Fibroblast of mammary gland (primary cell): ENCODE measurements at regions not wholly inside any gene's neighbourhood (a gene's known extent, or its start where the extent isn't known, plus 50 kb on each side); places are given as distances from the start of the nearest gene placed in this dataset.
"Not testable (repeated sequence)": the region's sequence is repeated elsewhere in the genome, so short reads cannot be mapped to it uniquely, and the experiment has no call there.

Experiments used
- DNase-seq: peaks from one replicate; pipeline ENCODE4 v3.0.0-alpha.2; 2010; ENCODE audit warnings: low read depth
- H3K4me3 ChIP-seq: 2 replicates; pipeline ENCODE4 v1.5.1; 2011; ENCODE audit warnings: low read depth, mild to moderate bottlenecking, low read length, moderate library complexity; ENCODE audit not compliant: control insufficient read depth
- CTCF ChIP-seq: conservative IDR thresholded peaks from 2 replicates; pipeline ENCODE4 v1.5.1; 2011; ENCODE audit warnings: low read depth, low read length, inconsistent platforms; ENCODE audit not compliant: control insufficient read depth, insufficient read depth

- TF ChIP-seq CTCF, result no peak
- DNase-seq, result peak; percentile 24
- H3K4me3 ChIP-seq, result no peak overlapping the region
Measured at GRCh38 chr20:30811885-30812671, 445.4 kb upstream of the DEFB115 start.

DNA sequence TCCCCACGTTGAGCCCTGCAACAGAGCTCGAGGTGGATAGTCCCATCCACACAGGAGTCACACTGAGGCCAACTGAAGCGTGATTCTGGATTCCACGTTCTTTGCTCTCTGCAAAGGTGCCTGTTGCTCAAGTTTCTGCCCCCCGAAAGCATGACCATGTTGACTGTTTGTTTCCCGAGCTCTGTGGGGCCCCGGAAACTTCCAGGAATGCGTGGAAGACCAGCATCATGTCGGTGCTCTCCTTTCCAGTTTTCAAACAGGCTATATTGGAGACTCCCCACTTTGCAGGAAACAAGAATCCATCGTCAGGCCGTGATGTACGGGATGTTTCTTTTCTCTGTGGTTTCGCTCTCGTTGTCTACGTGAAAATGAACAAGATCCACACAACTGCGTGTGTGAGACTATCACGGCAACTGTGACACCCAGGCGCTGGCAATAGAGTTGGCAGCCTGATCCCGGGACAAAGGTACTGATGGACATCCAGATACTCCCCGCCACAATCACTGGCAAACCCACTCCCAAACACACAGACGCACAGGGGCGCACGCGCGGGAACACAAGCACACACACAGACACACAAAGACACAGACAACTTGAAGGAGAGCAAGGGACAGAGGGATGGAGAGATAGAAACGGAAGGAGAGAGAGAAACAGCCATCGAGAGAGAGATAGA is 444.6 kb upstream of the DEFB115 start:
- H3K4me3 ChIP-seq, result no peak overlapping the region
- TF ChIP-seq CTCF, result no peak
- DNase-seq, result no peak

GRCh38 chr20:30813412-30814311 is 443.8 kb upstream of the DEFB115 start:
- not testable (repeated sequence) for DNase-seq, H3K4me3 ChIP-seq

GRCh38 chr20:30814312-30814639 is 443.2 kb upstream of the DEFB115 start:
- not testable (repeated sequence) for H3K4me3 ChIP-seq, DNase-seq

DNA sequence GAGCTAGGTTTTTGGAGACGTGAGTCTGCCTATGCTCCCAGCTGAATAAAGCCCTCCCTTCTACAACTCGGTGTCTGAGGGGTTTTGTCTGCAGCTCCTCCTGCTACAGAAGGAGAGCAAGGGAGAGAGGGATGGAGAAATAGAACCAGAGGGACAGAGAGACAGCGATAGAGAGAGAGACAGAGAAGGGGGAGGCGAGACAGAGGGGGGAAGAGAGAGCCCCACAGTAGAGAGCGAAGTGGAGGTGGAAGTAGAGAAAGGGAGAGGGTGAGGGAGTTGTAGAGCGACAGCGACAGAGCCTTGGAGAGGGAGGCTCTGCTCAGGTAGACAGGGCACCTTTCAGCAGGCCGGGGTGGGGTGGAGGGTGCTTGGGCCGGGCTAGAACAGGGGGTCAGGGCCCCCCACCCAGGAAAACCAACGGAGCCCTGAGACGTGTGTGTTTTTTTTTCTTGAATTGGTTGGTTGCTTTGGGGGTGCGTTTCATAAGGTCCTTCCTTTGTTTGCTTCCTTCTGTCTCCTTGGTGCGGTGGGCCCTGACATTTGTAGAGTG is 442.4 kb upstream of the DEFB115 start:
- not testable (repeated sequence) for H3K4me3 ChIP-seq, DNase-seq

DNA sequence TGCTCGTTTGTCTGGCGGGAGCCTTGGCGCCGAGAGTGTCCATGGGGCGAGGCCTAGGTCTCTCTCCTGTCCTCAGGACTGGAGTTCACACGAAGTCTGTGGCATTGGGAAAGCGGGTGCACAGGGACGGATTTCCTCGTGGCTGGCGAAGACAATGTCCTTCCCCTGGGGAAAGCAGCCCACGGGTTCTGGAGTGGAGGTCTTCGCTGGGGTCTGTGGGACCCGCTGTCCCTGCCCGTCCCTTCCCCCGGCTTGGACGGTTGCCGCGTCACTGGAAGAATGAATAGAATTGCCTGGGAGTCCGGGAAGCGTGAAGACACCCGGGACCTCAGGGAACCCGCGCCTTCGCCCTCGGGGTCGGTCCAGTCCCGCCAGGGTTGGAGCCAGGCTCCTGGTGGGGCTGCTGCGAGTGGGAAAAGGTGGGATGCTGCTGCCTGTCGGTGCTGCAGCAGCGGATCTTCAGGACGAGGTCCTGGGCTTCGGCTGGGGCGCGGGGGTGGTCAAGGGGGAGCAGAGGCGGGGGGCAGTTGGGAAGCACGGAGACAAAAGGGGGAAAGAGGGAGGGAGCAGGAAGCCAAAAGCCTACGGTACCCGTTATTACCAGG is 441.8 kb upstream of the DEFB115 start:
- no peak for TF ChIP-seq CTCF
- H3K4me3 ChIP-seq, result no peak overlapping the region
- DNase-seq, result no peak

GRCh38 chr20:30816182-30816645 is 441.2 kb upstream of the DEFB115 start:
- no peak overlapping the region for H3K4me3 ChIP-seq
- DNase-seq, result no peak
- no peak for TF ChIP-seq CTCF

DNA sequence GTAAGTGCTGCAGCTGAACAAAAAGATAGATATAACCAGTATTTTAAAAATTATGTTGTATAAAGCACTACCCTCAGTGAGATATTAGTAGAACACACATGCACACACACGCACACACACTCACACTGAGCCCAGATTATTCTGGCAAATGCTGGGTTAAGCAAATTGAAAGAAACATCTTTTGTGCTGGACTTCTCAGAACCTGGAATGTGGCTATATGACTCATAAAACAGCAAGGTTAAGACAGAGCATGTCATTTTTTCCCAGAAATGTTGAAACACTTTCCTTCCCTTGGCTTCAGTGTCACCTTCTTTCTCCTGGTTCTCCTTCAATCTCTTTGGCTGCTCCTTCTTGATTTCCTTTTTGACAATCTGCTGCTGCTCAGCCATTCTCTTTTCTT is 435.8 kb upstream of the DEFB115 start:
- H3K4me3 ChIP-seq, DNase-seq: not testable (repeated sequence)

DNA sequence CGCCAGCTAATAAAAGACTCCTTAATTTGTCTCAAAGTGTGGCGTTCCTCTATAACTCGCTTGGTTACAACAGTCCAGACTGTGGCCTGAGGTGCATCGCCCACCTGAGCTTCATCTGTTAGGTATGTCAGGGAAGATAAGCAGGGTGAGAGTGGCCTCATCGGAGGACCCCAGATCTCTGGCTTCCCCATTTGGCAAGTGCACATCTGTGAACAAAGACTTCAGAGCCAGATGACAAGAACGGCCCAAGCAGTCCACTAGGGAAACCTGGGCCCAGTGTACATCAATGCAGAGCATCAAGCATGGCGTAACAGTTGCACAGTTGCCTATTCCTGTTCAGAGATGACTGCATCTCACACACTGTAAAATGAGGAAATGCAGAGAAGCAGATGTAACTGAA is 432.8 kb upstream of the DEFB115 start:
- not testable (repeated sequence) for H3K4me3 ChIP-seq, DNase-seq

- not testable (repeated sequence) for H3K4me3 ChIP-seq, DNase-seq
Measured at GRCh38 chr20:30845923-30846322, 411.5 kb upstream of the DEFB115 start.

DNA sequence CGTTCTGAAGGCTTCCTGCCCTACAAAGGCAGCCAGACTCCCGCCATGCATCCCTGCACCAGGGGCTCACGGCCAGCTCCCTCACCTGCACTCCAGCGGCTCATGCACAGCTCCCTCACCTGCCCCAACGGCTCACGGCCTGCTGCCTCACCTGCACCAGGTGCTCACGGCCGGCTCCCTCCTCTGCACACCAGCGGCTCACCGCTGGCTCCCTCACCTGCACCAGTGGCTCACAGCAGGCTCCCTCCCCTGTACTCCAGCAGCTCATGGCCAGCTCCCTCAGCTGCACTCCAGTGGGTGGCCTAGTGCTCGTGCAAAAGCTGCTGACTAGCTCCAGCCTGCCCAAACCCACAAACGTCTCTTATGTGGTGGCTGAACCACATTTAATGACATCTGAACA is 389.2 kb upstream of the DEFB115 start:
- DNase-seq, result not testable (repeated sequence)

GRCh38 chr20:30871127-30871526 is 386.3 kb upstream of the DEFB115 start:
- H3K4me3 ChIP-seq, DNase-seq: not testable (repeated sequence)

More for the DNA sequence above, 389.2 kb upstream of the DEFB115 start:
- H3K4me3 ChIP-seq, result not testable (repeated sequence)

DNA sequence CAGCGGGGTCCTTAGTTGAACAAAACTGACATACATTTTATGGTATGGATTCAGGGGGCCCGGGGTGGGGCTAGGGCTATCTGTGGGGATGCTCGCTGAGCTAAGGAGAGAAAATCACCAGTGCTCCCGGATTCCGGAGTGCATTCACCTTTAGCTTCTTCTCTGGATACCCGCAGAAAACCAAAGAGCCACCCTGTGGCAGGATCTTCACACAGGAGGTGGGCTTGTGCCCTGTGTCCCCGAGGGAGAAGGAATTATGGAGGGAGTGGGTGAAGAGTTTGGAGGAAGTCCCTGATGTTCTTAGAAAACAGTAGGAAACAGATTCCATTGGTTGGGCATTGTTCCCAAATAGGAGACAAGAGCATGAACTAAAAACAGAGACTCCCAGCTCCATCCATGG is 385.2 kb upstream of the DEFB115 start:
- DNase-seq, H3K4me3 ChIP-seq: not testable (repeated sequence)
